PFSK-1 (cell line): ENCODE measurements at regions not wholly inside any gene's neighbourhood (a gene's known extent, or its start where the extent isn't known, plus 50 kb on each side); places are given as distances from the start of the nearest gene placed in this dataset.

Experiments
- FOXP2 ChIP-seq: optimal IDR thresholded peaks from 2 replicates; pipeline ENCODE3; 2011; ENCODE audit warnings: borderline replicate concordance, control low read depth, inconsistent platforms; ENCODE audit not compliant: insufficient read depth; ENCODE audit errors: extremely low read length, extremely low read depth
- POLR2AphosphoS5 ChIP-seq: IDR thresholded peaks from 2 replicates; pipeline ENCODE4 v1.6.1; 2012; ENCODE audit warnings: low read depth, mild to moderate bottlenecking, control low read depth, low read length, moderate library complexity
- SIN3A ChIP-seq: IDR thresholded peaks from 2 replicates; pipeline ENCODE4 v1.6.1; 2012; ENCODE audit warnings: mild to moderate bottlenecking, low read length, moderate library complexity, borderline replicate concordance; ENCODE audit not compliant: insufficient read depth
- TAF1 ChIP-seq: IDR thresholded peaks from 2 replicates; pipeline ENCODE4 v1.6.1; 2012; ENCODE audit warnings: low read length, control low read depth, borderline replicate concordance; ENCODE audit not compliant: insufficient read depth
- TF ChIP-seq, protein P1 (sequence below), 2 experiments: IDR thresholded peaks; 2 replicates each; pipeline versions ENCODE4 v1.6.1 to v1.8.0; 2011 to 2012; ENCODE audit warnings: low read depth in 2 of 2, low read length in 2 of 2, control low read depth in 1 of 2, inconsistent platforms in 1 of 2, mild to moderate bottlenecking in 1 of 2, moderate library complexity in 1 of 2; ENCODE audit not compliant: insufficient read depth in 1 of 2

DNA sequence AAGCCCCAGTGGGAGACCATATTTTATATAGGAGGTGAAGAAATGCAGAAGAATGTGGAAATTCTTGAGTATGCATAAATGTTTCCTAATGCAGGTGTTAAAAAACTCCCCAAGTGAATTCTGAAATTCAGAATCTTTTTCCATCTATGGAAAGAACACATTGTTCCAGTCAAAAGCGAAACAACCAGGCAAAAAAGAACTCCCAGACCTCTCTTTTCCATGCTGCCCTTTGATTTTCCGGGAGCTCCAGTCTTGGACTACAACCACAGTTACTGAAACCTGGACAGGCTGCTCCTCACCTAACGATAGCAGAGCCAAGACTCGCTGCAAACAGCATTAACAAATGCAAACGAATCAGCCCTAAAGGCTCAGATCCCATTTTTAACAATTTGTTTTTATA lies 108.7 kb upstream of the CNKSR3 start:
- no peak for TF ChIP-seq FOXP2
- TF ChIP-seq, protein P1, sequence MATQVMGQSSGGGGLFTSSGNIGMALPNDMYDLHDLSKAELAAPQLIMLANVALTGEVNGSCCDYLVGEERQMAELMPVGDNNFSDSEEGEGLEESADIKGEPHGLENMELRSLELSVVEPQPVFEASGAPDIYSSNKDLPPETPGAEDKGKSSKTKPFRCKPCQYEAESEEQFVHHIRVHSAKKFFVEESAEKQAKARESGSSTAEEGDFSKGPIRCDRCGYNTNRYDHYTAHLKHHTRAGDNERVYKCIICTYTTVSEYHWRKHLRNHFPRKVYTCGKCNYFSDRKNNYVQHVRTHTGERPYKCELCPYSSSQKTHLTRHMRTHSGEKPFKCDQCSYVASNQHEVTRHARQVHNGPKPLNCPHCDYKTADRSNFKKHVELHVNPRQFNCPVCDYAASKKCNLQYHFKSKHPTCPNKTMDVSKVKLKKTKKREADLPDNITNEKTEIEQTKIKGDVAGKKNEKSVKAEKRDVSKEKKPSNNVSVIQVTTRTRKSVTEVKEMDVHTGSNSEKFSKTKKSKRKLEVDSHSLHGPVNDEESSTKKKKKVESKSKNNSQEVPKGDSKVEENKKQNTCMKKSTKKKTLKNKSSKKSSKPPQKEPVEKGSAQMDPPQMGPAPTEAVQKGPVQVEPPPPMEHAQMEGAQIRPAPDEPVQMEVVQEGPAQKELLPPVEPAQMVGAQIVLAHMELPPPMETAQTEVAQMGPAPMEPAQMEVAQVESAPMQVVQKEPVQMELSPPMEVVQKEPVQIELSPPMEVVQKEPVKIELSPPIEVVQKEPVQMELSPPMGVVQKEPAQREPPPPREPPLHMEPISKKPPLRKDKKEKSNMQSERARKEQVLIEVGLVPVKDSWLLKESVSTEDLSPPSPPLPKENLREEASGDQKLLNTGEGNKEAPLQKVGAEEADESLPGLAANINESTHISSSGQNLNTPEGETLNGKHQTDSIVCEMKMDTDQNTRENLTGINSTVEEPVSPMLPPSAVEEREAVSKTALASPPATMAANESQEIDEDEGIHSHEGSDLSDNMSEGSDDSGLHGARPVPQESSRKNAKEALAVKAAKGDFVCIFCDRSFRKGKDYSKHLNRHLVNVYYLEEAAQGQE (IDR thresholded peaks at IDR 0.05; ENCODE audit: insufficient read depth in 1 of 2, low read depth in 2 of 2, low read length in 2 of 2) = no peak
- no peak for TF ChIP-seq POLR2AphosphoS5
- TF ChIP-seq TAF1 = no peak
- TF ChIP-seq SIN3A = no peak

DNA sequence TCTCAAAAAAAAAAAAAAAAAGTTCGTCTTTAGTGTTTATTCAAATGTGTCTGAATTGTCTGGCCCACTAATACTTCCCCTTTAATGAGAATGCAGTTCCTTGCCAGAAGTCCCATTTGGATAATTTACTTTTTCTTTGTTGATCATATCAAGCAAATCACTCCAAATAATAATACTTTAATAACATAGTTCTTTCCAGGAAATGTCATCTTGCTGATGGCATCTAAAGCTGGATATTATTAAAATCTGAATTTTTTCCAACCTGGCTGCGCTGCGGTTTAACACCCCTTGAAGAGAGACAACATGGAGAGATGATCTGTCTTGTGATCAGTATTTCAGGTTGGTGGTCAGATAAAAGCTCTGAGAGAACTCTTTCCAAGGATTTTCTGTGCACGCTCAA lies 111.2 kb upstream of the CNKSR3 start:
- TF ChIP-seq, protein P1 (IDR thresholded peaks at IDR 0.05; ENCODE audit: insufficient read depth in 1 of 2, low read depth in 2 of 2, low read length in 2 of 2) = no peak
- TF ChIP-seq SIN3A (no peak), POLR2AphosphoS5 (no peak), TAF1 (no peak), FOXP2 (no peak)

DNA sequence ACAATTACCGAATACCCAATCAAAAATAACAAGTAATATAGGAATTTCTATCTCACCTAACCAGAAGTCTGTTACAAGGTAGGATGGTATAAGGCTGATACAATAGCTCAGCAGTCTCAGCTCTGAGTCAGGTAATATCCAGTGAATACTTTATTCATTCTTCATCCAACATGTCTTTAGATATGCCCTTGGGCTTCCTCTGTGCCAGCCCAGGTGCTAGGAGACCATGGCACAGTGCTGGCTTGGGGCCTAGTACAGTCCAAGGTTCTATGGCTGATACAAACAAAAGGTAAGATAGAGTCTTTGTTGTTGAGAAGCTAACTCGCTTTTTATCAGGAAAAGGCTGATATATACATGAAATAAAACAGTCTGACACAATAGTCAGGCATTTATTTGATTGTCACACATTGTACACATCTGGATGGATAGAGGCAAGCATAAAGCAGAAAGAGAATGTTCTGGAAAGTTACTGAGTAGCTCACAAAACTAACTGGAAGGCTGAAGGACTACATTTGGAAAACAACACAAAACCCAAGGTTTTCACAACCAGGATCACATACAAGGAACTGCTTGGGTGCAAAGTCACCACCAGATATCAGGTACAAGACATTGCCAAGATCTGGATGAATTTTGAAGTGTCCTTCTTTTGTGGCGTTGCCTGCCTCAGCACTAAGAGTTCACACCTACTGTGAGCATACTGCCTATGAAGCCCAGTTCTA lies 110.4 kb upstream of the SCAF8 start:
- no peak for TF ChIP-seq TAF1
- TF ChIP-seq, protein P1 (IDR thresholded peaks at IDR 0.05; ENCODE audit: insufficient read depth in 1 of 2, low read depth in 2 of 2, low read length in 2 of 2) = no peak
- no peak for TF ChIP-seq SIN3A
- TF ChIP-seq POLR2AphosphoS5 = no peak
- no peak for TF ChIP-seq FOXP2

DNA sequence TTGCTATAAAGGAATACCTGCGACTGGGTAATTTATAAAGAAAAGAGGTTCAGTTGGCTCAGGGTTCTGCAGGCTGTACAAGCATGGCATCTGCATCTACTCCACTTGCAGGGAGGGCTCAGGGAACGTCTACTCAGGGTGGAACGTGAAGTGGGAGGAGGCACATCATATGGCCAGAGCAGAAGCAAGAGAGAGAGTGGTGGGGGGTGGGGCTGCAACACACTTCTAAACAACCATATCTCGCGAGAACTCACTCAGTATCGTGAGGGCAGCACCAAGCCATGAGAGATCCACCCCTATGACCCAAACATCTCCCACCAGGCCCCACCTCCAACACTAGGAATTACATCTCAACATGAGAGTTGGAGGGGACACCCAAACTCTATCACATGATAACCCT lies 109.8 kb upstream of the SCAF8 start:
- TF ChIP-seq POLR2AphosphoS5 = no peak
- TF ChIP-seq FOXP2 = no peak
- TF ChIP-seq SIN3A = no peak

DNA sequence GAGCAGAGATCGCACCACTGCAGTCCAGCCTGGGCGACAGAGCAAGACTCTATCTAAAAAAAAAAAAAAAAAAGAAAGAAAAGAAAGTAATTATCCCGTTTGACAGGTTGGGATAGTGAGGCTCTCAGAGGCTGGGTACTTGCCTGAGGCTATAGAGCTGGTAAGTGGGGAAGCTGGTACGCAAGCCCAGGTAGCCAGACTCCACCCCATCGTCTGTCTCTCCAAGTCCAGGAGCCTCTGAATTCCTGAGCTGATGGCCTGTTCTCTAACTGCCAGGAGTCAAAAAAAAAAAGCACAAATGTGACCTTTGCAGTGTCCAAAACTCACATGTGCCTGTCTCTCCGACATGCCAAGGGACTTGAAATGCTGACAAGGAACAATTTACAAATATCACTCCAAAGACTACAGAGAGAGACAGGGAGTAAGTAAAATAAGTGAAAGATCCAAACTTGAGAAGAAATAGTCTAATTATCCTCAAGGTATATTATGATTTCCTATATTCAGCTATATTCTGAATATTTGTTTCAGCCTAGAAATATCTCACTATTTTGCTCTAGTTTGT lies 109.1 kb upstream of the SCAF8 start:
- TF ChIP-seq SIN3A (no peak), POLR2AphosphoS5 (no peak)
- TF ChIP-seq, protein P1 (IDR thresholded peaks at IDR 0.05; ENCODE audit: insufficient read depth in 1 of 2, low read depth in 2 of 2, low read length in 2 of 2) = no peak
